Spleen (tissue), 11 donors: ENCODE measurements at regions not wholly inside any gene's neighbourhood (a gene's known extent, or its start where the extent isn't known, plus 50 kb on each side); places are given as distances from the start of the nearest gene placed in this dataset.

Experiments
- DNase-seq: peaks from one replicate; pipeline ENCODE4 v3.0.0-alpha.2; 2020
- H3K27ac ChIP-seq, 8 donors: fragments of 200-600 bp; sonication (generic) in 7 of 8; 1 replicate in 4 of 8; 2 replicates in 4 of 8; pipeline versions ENCODE4 v1.5.0 to v1.8.0; 2016 to 2021; ENCODE audit warnings: inconsistent platforms in 4 of 8, mild to moderate bottlenecking in 4 of 8, moderate library complexity in 1 of 8
- H3K27me3 ChIP-seq, 7 donors: fragments of 200-600 bp; sonication (generic) in 6 of 7; replicated peaks in 1 of 7; 1 replicate in 4 of 7; 2 replicates in 3 of 7; pipeline versions ENCODE4 v1.5.0 to v1.8.0; 2016 to 2021; ENCODE audit warnings: inconsistent platforms in 3 of 7, mild to moderate bottlenecking in 1 of 7
- H3K36me3 ChIP-seq, 6 donors: fragments of 200-600 bp; sonication (generic) in 5 of 6; 1 replicate in 4 of 6; 2 replicates in 2 of 6; pipeline versions ENCODE4 v1.5.0 to v1.8.0; 2016 to 2021; ENCODE audit warnings: inconsistent platforms in 2 of 6
- H3K4me1 ChIP-seq, 6 donors: fragments of 200-600 bp; sonication (generic) in 5 of 6; 1 replicate in 3 of 6; 2 replicates in 3 of 6; pipeline versions ENCODE4 v1.5.0 to v1.8.0; 2016 to 2021; ENCODE audit warnings: inconsistent platforms in 3 of 6
- H3K4me3 ChIP-seq, 8 donors: fragments of 200-600 bp; sonication (generic) in 7 of 8; 1 replicate in 4 of 8; 2 replicates in 4 of 8; pipeline versions ENCODE4 v1.5.0 to v1.8.0; 2016 to 2021; ENCODE audit warnings: inconsistent platforms in 4 of 8, mild to moderate bottlenecking in 4 of 8, moderate library complexity in 2 of 8
- H3K9me3 ChIP-seq, 8 donors: fragments of 200-600 bp; sonication (generic) in 7 of 8; 1 replicate in 4 of 8; 2 replicates in 4 of 8; pipeline versions ENCODE4 v1.5.0 to v1.8.0; 2016 to 2021; ENCODE audit warnings: inconsistent platforms in 4 of 8
- POLR2A ChIP-seq, 3 donors: fragments of 450-650 bp; IDR thresholded peaks; one replicate each; pipeline ENCODE4 v1.5.1; 2017; ENCODE audit warnings: antibody characterized with exemption in 3 of 3, mild to moderate bottlenecking in 1 of 3
- POLR2AphosphoS5 ChIP-seq, 3 donors: sonication (generic); formaldehyde crosslinking; IDR thresholded peaks; one replicate each; pipeline ENCODE4 v1.5.1; 2017; ENCODE audit warnings: antibody characterized with exemption in 3 of 3
- WGBS, 5 donors: extraction: QIAGEN DNeasy Blood & Tissue Kit in 3 of 5; methylation state at CpG; one replicate each; pipeline versions ENCODE4 v1.1.5 to v1.1.7; 2013 to 2018; 5-methylcytosine and 5-hydroxymethylcytosine counted together
- intact Hi-C: fragments of 100-400 bp; cut with DNase I; formaldehyde crosslinking; loops from one replicate; pipeline ENCODE4 v1.15.0; 2023; ENCODE audit warnings: low total_unique reads
- microRNA-seq, 3 donors: library from miRNA; unstranded; fragments of <30 nt; microRNA quantifications; one replicate each; pipeline versions ENCODE4 to v1.1.0, GENCODE V29; 2019 to 2020
- small RNA-seq, 4 donors: library from RNA; depleted of rRNA; stranded (forward); fragments of <200 nt; gene quantifications; one replicate each; pipeline ENCODE3, GENCODE V24; 2016
- TF ChIP-seq, protein P1 (sequence below), 11 experiments: fragments of 200-600 bp in 7 of 11; fragments of 450-650 bp in 4 of 11; sonication (generic) in 4 of 11; IDR thresholded peaks in 8 of 11; conservative IDR thresholded peaks in 3 of 11; 1 replicate in 7 of 11; 2 replicates in 4 of 11; pipeline versions ENCODE4 v1.4.0 to v1.8.0; 2016 to 2021; ENCODE audit warnings: antibody characterized with exemption in 11 of 11, inconsistent platforms in 4 of 11, mild to moderate bottlenecking in 1 of 11
- donor health status: healthy with polysubstance abuse.
- donor health status: DM: no; HTN: no; CAD: no; lungs with moderate emphysema.
- donor health status: DM: no; HTN: no; CAD: no.
- donor health status: Bipolar disorder and iron deficiency.
- donor health status: healthy.
- donor health status: DM: no; HTN: no; CAD: no.
- donor health status: DM: yes; HTN: yes; CAD: no.

DNA sequence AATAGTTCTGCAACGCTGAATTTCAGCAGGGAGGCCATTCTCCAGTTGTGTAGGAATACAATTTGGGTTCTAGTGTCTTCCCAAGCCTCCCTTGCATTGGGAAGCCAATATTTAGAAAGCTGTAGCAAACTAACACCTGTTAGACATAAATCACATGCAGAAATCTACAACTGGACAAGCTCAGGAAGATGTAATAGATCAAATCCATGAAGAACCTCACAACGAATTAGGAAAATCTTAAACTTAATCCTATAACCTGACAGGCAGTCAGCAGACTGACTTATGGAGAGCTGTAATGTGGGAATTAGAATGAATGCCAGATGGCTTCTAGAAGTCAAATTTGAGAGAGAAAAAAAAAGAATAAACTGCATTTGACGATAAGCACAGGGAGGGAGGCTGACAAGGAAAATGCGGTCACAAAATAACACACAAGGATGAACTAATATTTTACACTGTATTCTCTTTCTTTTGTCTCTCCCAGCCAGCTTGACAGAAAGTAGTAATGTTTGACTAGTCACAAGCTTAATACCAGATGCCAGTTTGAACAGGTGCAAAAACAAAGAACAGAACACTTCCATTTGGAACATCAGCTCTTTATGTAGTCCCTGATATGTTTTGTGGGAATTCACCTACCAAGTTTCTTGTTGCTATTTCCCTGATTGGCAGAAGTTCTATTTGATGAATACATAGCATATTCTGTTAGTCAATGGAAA is 50.8 kb upstream of the FANCL start:
- Histone ChIP-seq H3K36me3 (no peaks in the 10 kb centered on the region), H3K27me3 (no peaks in the 10 kb centered on the region), H3K9me3 (no peaks in the 10 kb centered on the region), H3K27ac (no peak overlapping the region), H3K4me1 (no peaks in the 10 kb centered on the region), H3K4me3 (no peak overlapping the region)
- WGBS, 5 donors: 63 to 76% (median 70%) methylated on average over 4 of the region's 4 CpGs
- DNase-seq: no peak
- intact Hi-C loops: no loop called here
- TF ChIP-seq, protein P1, sequence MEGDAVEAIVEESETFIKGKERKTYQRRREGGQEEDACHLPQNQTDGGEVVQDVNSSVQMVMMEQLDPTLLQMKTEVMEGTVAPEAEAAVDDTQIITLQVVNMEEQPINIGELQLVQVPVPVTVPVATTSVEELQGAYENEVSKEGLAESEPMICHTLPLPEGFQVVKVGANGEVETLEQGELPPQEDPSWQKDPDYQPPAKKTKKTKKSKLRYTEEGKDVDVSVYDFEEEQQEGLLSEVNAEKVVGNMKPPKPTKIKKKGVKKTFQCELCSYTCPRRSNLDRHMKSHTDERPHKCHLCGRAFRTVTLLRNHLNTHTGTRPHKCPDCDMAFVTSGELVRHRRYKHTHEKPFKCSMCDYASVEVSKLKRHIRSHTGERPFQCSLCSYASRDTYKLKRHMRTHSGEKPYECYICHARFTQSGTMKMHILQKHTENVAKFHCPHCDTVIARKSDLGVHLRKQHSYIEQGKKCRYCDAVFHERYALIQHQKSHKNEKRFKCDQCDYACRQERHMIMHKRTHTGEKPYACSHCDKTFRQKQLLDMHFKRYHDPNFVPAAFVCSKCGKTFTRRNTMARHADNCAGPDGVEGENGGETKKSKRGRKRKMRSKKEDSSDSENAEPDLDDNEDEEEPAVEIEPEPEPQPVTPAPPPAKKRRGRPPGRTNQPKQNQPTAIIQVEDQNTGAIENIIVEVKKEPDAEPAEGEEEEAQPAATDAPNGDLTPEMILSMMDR (IDR thresholded peaks at IDR 0.05 in 8 of 11, conservative IDR thresholded peaks at IDR 0.05 in 3 of 11): no peak
- TF ChIP-seq POLR2A (IDR thresholded peaks at IDR 0.05): no peak
- no peak for TF ChIP-seq POLR2AphosphoS5 (IDR thresholded peaks at IDR 0.05)

Small RNAs in the stretch of these regions (microRNA-seq; reads per million reads assigned to microRNA genes)
- 0 reads per million in 3 donors for gene MIR4432

Small RNAs in the stretch of these regions (small RNA-seq; reads per million reads assigned to genes)
- 0 reads per million in 4 donors for gene AC007179.3
- gene MIR4432: 0 reads per million in 4 donors
- gene RNA5SP94: 0 reads per million in 4 donors
- 0 reads per million in 4 donors for gene RNU1-32P
- 0 reads per million in 4 donors for gene RNU6-508P
